ENCODE measurements at regions not wholly inside any gene's neighbourhood (a gene's known extent, or its start where the extent isn't known, plus 50 kb on each side); places are given as distances from the start of the nearest gene placed in this dataset.

DNA sequence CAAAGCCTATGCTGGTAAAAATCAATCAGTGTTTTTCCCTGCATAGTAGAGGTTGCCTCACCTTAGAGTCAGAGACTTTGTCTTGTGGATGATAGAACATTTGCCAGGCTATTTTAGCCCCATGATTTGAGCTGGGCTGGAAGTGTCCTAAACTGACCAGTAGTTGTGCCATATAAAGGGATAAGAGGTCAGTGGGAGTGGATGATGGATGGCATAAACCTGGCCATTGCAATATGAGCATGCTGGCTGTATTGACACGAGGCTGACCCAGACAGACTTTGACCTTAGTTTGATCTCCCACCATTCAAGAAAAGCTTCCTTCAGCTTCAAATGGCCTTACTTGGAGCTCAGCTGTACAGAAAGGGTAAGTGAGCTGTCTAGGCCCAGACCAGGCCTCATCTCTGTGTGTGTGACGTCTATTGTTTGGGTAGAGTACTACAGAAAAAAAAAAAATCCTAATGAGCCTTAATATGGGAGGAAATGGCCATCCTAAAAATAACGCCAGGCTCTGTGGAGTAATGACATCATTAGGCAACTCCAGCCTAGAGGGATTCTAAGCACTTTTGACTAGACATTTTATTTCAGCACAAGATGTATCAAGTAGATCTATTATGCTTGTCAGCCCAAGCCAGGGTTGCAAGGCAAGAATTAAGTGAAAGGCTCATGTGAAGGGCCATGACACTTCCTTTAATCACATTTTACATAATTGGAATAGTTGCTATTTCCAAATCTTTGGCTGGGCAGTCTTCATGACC, 51.3 kb upstream of the CADM1 start:
- no peak for DNase-seq (ENCODE audit: low spot score)
